GM08714 (cell line): ENCODE measurements at regions not wholly inside any gene's neighbourhood (a gene's known extent, or its start where the extent isn't known, plus 50 kb on each side); places are given as distances from the start of the nearest gene placed in this dataset.

Experiments used
- H3K4me3 ChIP-seq: fragments of 200-500 bp; sonication (Bioruptor generic); 2 replicates; pipeline ENCODE4 v1.5.1; 2014; ENCODE audit warnings: mild to moderate bottlenecking, low read length, inconsistent platforms
- ZNF274 ChIP-seq: IDR thresholded peaks from 2 replicates; pipeline ENCODE4 v1.6.1; 2012; ENCODE audit warnings: mild to moderate bottlenecking, low read depth, low read length

- H3K4me3 ChIP-seq: no peak overlapping the region
- no peak for TF ChIP-seq ZNF274
These were observed 500.2 kb upstream of the NR2F2 start for GRCh38 chr15:95830281-95830680.

GRCh38 chr15:95832668-95833067 is 497.8 kb upstream of the NR2F2 start:
- no peak for TF ChIP-seq ZNF274
- no peak overlapping the region for H3K4me3 ChIP-seq

GRCh38 chr15:95834028-95834804 is 496.3 kb upstream of the NR2F2 start:
- TF ChIP-seq ZNF274: no peak
- no peak overlapping the region for H3K4me3 ChIP-seq

- no peak overlapping the region for H3K4me3 ChIP-seq
- no peak for TF ChIP-seq ZNF274
These were observed 494.0 kb upstream of the NR2F2 start for GRCh38 chr15:95836536-95836935.

- no peak overlapping the region for H3K4me3 ChIP-seq
- TF ChIP-seq ZNF274: no peak
These were observed 493.0 kb upstream of the NR2F2 start for GRCh38 chr15:95837341-95838004.

GRCh38 chr15:95839367-95839782 is 491.1 kb upstream of the NR2F2 start:
- TF ChIP-seq ZNF274: no peak

GRCh38 chr15:95840004-95840403 is 490.5 kb upstream of the NR2F2 start:
- no peak for TF ChIP-seq ZNF274
- H3K4me3 ChIP-seq: no peak overlapping the region

More at GRCh38 chr15:95839367-95839782, 491.1 kb upstream of the NR2F2 start:
- H3K4me3 ChIP-seq: no peak overlapping the region

GRCh38 chr15:95840855-95841254 is 489.6 kb upstream of the NR2F2 start:
- TF ChIP-seq ZNF274: no peak
- H3K4me3 ChIP-seq: no peak overlapping the region

- TF ChIP-seq ZNF274: no peak
These were observed 487.9 kb upstream of the NR2F2 start for GRCh38 chr15:95842576-95842975.

GRCh38 chr15:95843241-95843910 is 487.1 kb upstream of the NR2F2 start:
- no peak for TF ChIP-seq ZNF274
- no peak overlapping the region for H3K4me3 ChIP-seq

More at GRCh38 chr15:95842576-95842975, 487.9 kb upstream of the NR2F2 start:
- H3K4me3 ChIP-seq: no peak overlapping the region

- no peak overlapping the region for H3K4me3 ChIP-seq
- TF ChIP-seq ZNF274: no peak
These were observed 484.5 kb upstream of the NR2F2 start for GRCh38 chr15:95845862-95846515.

- TF ChIP-seq ZNF274: no peak
- no peak overlapping the region for H3K4me3 ChIP-seq
These were observed 482.4 kb upstream of the NR2F2 start for GRCh38 chr15:95848126-95848525.

- TF ChIP-seq ZNF274: no peak
- no peak overlapping the region for H3K4me3 ChIP-seq
These were observed 479.7 kb upstream of the NR2F2 start for GRCh38 chr15:95850837-95851236.

- no peak overlapping the region for H3K4me3 ChIP-seq
- TF ChIP-seq ZNF274: no peak
These were observed 477.1 kb upstream of the NR2F2 start for GRCh38 chr15:95853350-95853749.
